Epithelial cell of proximal tubule (primary cell): ENCODE measurements at regions not wholly inside any gene's neighbourhood (a gene's known extent, or its start where the extent isn't known, plus 50 kb on each side); places are given as distances from the start of the nearest gene placed in this dataset.
"Not testable (repeated sequence)": the region's sequence is repeated elsewhere in the genome, so short reads cannot be mapped to it uniquely, and the experiment has no call there.

Experiments used
- DNase-seq: peaks from one replicate; pipeline ENCODE4 v3.0.0-alpha.2; 2011; ENCODE audit warnings: low read depth
- H3K4me3 ChIP-seq: 2 replicates; pipeline ENCODE4 v1.5.1; 2011; ENCODE audit warnings: low read depth, mild to moderate bottlenecking, low read length
- CTCF ChIP-seq: conservative IDR thresholded peaks from 2 replicates; pipeline ENCODE4 v1.5.1; 2012; ENCODE audit warnings: low read depth, mild to moderate bottlenecking, low read length

- TF ChIP-seq CTCF = no peak
- no peak for DNase-seq
- no peak overlapping the region for H3K4me3 ChIP-seq
These were observed 596.8 kb upstream of the HS3ST5 start for GRCh38 chr6:114939630-114940029.

GRCh38 chr6:114936080-114936479, 593.3 kb upstream of the HS3ST5 start:
- no peak overlapping the region for H3K4me3 ChIP-seq
- TF ChIP-seq CTCF = no peak
- DNase-seq = no peak

GRCh38 chr6:114934079-114934478, 591.3 kb upstream of the HS3ST5 start:
- no peak overlapping the region for H3K4me3 ChIP-seq
- no peak for TF ChIP-seq CTCF
- no peak for DNase-seq

- not testable (repeated sequence) for DNase-seq, H3K4me3 ChIP-seq
These were observed 585.9 kb upstream of the HS3ST5 start for GRCh38 chr6:114928731-114929130.

- H3K4me3 ChIP-seq = no peak overlapping the region
- no peak for TF ChIP-seq CTCF
- no peak for DNase-seq
These were observed 563.3 kb upstream of the HS3ST5 start for GRCh38 chr6:114906096-114906495.

- H3K4me3 ChIP-seq = no peak overlapping the region
- no peak for DNase-seq
- TF ChIP-seq CTCF = no peak
These were observed 554.7 kb upstream of the HS3ST5 start for GRCh38 chr6:114897536-114897935.

- no peak overlapping the region for H3K4me3 ChIP-seq
- DNase-seq = no peak
- no peak for TF ChIP-seq CTCF
These were observed 549.4 kb upstream of the HS3ST5 start for GRCh38 chr6:114892211-114892610.

- H3K4me3 ChIP-seq = no peak overlapping the region
- no peak for DNase-seq
- TF ChIP-seq CTCF = no peak
These were observed 545.4 kb upstream of the HS3ST5 start for GRCh38 chr6:114888241-114888640.
